ENCODE measurements at regions not wholly inside any gene's neighbourhood (a gene's known extent, or its start where the extent isn't known, plus 50 kb on each side); places are given as distances from the start of the nearest gene placed in this dataset.
A peak's percentile ranks its signal among the peaks of the same experiment; 100 is the strongest.

- DNase-seq (ENCODE audit: low read depth) (no peak), FAIRE-seq (no peak)
- H3K27ac ChIP-seq (ENCODE audit: low read depth, low read length): no peak overlapping the region
- H2AFZ ChIP-seq (ENCODE audit: low read depth, low read length): no peak overlapping the region
- no peaks in the 10 kb centered on the region for H4K20me1 ChIP-seq (ENCODE audit: insufficient read depth, low read length)
- no peak for TF ChIP-seq EZH2 (IDR thresholded peaks at IDR 0.05; ENCODE audit: insufficient read depth, low read length)
- TF ChIP-seq CTCF (IDR thresholded peaks at IDR 0.05; ENCODE audit: insufficient read depth, low read depth, low read length): no peak
- H3K79me2 ChIP-seq (ENCODE audit: insufficient read depth, low read length): no peaks in the 10 kb centered on the region
- H3K27ac Mint-ChIP-seq (ENCODE audit: unreplicated experiment): no peak overlapping the region
- no peaks in the 10 kb centered on the region for H3K4me1 ChIP-seq (ENCODE audit: insufficient read depth, low read length)
- H3K4me3 Mint-ChIP-seq (ENCODE audit: unreplicated experiment): no peak overlapping the region
- H3K9me3 ChIP-seq (ENCODE audit: insufficient read depth, low read depth, low read length): no peaks in the 10 kb centered on the region
- no peaks in the 10 kb centered on the region for H3K9me3 Mint-ChIP-seq (ENCODE audit: unreplicated experiment)
- H3K4me3 ChIP-seq (ENCODE audit: insufficient read depth, low read depth, low read length): no peak overlapping the region
- peaks cover 2% of the 10 kb centered on the region for H3K27me3 Mint-ChIP-seq (ENCODE audit: low read depth, unreplicated experiment)
- no peak overlapping the region for H3K4me2 ChIP-seq (ENCODE audit: low read length)
- peaks cover 2% of the 10 kb centered on the region for H3K4me1 Mint-ChIP-seq (ENCODE audit: low read depth, unreplicated experiment)
- H3K36me3 Mint-ChIP-seq (ENCODE audit: low read depth, unreplicated experiment): no peaks in the 10 kb centered on the region
- no peaks in the 10 kb centered on the region for H3K27me3 ChIP-seq (ENCODE audit: insufficient read depth, low read length)
- no peak overlapping the region for H3K9ac ChIP-seq (ENCODE audit: low read length)
- H3K36me3 ChIP-seq (ENCODE audit: insufficient read depth, low read length): no peaks in the 10 kb centered on the region
These were observed 387.4 kb upstream of the PKN2 start for GRCh38 chr1:88296642-88297041.

- no peak overlapping the region for H3K4me2 ChIP-seq (ENCODE audit: low read length)
- peak; percentile 20 for DNase-seq (ENCODE audit: low read depth)
- H3K4me1 Mint-ChIP-seq (ENCODE audit: low read depth, unreplicated experiment): peaks cover 2% of the 10 kb centered on the region
These were observed 385.6 kb upstream of the PKN2 start for GRCh38 chr1:88298506-88298905.

More at GRCh38 chr1:88298506-88298905, 385.6 kb upstream of the PKN2 start:
- TF ChIP-seq CTCF (IDR thresholded peaks at IDR 0.05; ENCODE audit: insufficient read depth, low read depth, low read length): no peak
- TF ChIP-seq EZH2 (IDR thresholded peaks at IDR 0.05; ENCODE audit: insufficient read depth, low read length): no peak
- FAIRE-seq: no peak
- Mint-ChIP-seq H3K9me3 (ENCODE audit: unreplicated experiment) (no peaks in the 10 kb centered on the region), H3K27ac (ENCODE audit: unreplicated experiment) (no peak overlapping the region), H3K4me3 (ENCODE audit: unreplicated experiment) (no peak overlapping the region), H3K36me3 (ENCODE audit: low read depth, unreplicated experiment) (no peaks in the 10 kb centered on the region), H3K27me3 (ENCODE audit: low read depth, unreplicated experiment) (peaks cover 2% of the 10 kb centered on the region)
- Histone ChIP-seq H3K27me3 (ENCODE audit: insufficient read depth, low read length) (no peaks in the 10 kb centered on the region), H3K9me3 (ENCODE audit: insufficient read depth, low read depth, low read length) (no peaks in the 10 kb centered on the region), H3K27ac (ENCODE audit: low read depth, low read length) (no peak overlapping the region), H3K4me3 (ENCODE audit: insufficient read depth, low read depth, low read length) (no peak overlapping the region), H4K20me1 (ENCODE audit: insufficient read depth, low read length) (no peaks in the 10 kb centered on the region), H2AFZ (ENCODE audit: low read depth, low read length) (no peak overlapping the region), H3K4me1 (ENCODE audit: insufficient read depth, low read length) (no peaks in the 10 kb centered on the region), H3K9ac (ENCODE audit: low read length) (no peak overlapping the region), H3K36me3 (ENCODE audit: insufficient read depth, low read length) (no peaks in the 10 kb centered on the region), H3K79me2 (ENCODE audit: insufficient read depth, low read length) (no peaks in the 10 kb centered on the region)
